AG10803 (cell line): ENCODE measurements at regions not wholly inside any gene's neighbourhood (a gene's known extent, or its start where the extent isn't known, plus 50 kb on each side); places are given as distances from the start of the nearest gene placed in this dataset.

Experiments used
- DNase-seq: peaks from one replicate; pipeline ENCODE4 v3.0.0; 2010; ENCODE audit warnings: low read depth
- H3K4me3 ChIP-seq: 2 replicates; pipeline ENCODE4 v1.5.1; 2011; ENCODE audit warnings: mild to moderate bottlenecking, low read length, control low read depth
- TF ChIP-seq, protein P1 (sequence below): conservative IDR thresholded peaks from 2 replicates; pipeline ENCODE4 v1.5.1; 2011; ENCODE audit warnings: mild to moderate bottlenecking, low read length, control low read depth, inconsistent platforms

GRCh38 chr6:163983679-163984078 is 569.2 kb downstream of the QKI start:
- no peak overlapping the region for H3K4me3 ChIP-seq
- TF ChIP-seq, protein P1, sequence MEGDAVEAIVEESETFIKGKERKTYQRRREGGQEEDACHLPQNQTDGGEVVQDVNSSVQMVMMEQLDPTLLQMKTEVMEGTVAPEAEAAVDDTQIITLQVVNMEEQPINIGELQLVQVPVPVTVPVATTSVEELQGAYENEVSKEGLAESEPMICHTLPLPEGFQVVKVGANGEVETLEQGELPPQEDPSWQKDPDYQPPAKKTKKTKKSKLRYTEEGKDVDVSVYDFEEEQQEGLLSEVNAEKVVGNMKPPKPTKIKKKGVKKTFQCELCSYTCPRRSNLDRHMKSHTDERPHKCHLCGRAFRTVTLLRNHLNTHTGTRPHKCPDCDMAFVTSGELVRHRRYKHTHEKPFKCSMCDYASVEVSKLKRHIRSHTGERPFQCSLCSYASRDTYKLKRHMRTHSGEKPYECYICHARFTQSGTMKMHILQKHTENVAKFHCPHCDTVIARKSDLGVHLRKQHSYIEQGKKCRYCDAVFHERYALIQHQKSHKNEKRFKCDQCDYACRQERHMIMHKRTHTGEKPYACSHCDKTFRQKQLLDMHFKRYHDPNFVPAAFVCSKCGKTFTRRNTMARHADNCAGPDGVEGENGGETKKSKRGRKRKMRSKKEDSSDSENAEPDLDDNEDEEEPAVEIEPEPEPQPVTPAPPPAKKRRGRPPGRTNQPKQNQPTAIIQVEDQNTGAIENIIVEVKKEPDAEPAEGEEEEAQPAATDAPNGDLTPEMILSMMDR, result no peak
- no peak for DNase-seq

- TF ChIP-seq, protein P1, result no peak
- no peak for DNase-seq
- H3K4me3 ChIP-seq, result no peak overlapping the region
Measured at GRCh38 chr6:163974322-163974721, 559.8 kb downstream of the QKI start.

DNA sequence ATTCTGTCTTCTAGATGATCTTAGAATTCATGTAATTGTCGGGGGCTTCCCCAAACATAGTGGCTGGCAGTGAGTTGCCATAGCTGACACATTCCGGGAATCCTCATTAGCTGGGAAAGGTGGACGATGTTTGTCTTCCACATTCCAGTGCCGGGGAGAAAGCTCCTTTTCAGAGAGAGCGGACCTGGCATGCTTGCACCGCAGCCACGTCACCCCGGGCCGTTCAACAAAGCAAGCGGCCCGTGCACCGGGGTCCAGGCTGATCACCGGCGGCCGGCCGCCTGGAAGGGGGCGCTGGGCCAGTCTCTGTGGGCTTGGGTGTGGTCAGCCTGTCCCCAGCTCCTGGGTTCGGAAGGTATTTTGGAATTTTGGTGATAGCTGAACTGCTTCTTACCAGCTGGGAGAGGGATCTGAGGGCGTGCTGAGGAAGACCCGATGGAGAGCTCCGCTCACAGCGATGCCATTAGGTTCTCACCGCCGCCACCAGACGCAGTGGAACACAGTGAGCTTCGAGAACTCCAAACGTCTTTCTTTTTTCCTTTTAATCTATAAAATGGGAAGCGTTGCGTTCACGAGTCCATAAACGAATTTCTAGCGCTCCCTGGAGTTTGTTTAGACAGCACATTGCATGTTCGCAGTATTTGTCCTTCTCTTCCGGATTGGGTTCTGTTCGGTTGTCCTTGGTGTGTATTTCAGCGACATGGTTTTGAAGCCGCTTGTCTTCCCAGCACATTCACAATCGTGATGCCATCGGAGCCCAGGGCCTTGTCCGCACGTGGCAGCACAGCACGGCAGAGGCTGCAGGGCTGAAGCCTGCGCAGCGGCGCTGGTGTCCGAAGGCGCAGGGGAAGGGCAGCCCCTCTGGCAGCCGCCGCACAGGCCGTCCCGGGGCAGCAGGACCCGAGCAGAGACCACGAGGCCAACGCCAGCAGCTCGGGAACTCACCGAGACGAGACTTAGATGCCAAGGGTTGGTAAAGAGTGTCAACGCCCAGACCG is 557.6 kb downstream of the QKI start:
- DNase-seq, result no peak
- H3K4me3 ChIP-seq, result no peak overlapping the region
- TF ChIP-seq, protein P1, result no peak

DNA sequence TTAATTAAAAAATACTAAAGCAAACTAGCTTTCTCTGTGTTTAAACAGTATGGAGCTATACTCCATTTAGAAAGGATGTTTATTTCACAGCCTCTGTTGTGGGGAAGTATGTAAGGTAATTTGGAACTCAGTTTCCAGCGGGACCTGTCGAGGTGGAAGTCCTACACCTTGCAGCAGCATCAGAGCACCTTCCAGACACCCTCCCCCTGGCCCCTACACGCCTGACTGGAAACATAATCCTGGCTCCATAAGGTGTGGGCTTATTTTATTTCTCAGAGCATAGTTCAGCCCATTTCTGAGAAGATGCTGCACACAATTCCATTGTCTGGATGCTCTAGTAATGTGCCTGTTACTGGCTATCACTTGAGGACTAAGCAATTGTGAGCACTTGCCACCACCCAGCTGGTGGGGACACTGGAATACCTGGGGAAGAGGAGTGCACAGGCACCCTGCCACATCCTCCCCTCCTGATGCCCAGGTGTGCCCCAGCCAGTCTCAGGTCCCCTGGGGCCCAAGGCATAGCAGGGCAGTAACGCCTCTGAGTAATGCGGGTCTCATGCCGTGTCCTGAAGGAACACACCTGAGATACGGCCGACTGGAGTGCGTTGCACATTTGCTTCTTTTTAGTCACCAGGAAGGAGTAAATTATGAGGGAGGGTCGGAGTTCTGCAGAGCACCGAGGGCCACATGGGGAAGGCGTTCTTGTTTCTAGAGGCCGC is 556.5 kb downstream of the QKI start:
- TF ChIP-seq, protein P1, result no peak

DNA sequence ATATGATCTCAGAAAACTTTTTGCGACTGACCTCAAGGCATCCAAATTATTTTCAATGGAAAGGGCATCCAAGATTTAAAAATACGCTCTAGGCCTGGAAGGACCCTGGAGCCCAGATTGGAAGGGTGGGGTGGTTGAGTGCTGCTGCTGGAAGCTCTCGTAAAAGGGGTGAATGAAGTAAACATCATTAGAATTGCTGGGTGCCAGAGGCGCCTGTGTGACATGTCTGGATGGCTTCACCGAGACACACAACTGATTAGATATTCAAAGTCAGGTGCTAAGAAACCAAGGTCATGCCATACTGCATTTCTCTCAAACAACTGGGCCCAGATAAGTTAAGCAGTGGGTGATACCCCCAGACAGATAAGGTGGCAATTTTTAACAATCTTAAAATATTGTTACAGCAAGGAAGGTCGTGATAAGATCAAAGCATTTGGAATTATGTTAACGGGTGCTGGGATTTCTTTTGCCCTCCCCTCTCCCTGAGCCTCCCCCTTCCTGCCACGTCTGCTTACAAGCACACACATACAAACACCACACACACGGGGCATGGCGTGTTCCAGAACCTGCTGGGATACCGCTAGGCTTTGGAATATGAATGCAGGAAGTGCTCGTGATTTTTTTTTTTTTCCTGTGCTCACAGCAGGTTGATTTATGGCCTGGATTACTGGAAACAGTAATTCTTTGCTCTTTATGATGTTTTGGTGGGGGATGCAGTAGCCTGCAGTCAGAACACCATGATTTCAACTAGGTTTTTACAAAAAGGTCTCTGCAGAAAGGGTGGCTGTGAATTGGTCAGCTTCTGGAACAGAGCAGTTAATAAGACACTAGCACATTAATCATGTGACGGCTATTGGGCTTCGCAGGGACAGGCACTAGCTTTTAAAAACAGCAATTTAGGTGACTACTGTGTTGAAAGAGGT is 551.2 kb downstream of the QKI start:
- no peak overlapping the region for H3K4me3 ChIP-seq
- DNase-seq, result no peak
- TF ChIP-seq, protein P1, result no peak

More for the DNA sequence above, 556.5 kb downstream of the QKI start:
- H3K4me3 ChIP-seq, result no peak overlapping the region
- no peak for DNase-seq

DNA sequence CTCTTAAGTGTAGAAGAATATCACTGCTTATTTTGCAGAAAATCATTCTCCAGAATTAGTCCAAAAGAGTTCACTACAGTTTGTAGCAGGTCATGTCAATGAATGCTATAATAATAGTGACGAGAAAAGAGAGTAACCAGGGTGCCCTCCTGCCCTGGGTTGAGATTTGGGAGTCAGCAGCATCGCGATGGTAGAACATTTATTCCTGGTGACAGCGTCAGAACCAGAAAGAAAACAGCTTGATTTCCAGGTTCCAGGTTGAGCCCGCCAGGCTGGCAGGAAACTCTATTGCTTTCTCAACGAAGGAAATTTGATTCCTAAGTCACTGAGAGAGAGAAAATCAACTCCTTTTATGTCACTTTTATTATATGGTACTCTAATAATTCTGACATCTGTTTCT is 550.3 kb downstream of the QKI start:
- no peak for DNase-seq
- no peak overlapping the region for H3K4me3 ChIP-seq
- TF ChIP-seq, protein P1, result no peak
